DMS153 treated with DMSO at 0.1 percent for 48 hours (cell line): ENCODE measurements at regions not wholly inside any gene's neighbourhood (a gene's known extent, or its start where the extent isn't known, plus 50 kb on each side); places are given as distances from the start of the nearest gene placed in this dataset.
"Not testable (repeated sequence)": the region's sequence is repeated elsewhere in the genome, so short reads cannot be mapped to it uniquely, and the experiment has no call there.

ENCODE experiments used
- DNase-seq: peaks from one replicate; lab custom pipeline; 2025; ENCODE audit not compliant: unreplicated experiment; lab: John Stamatoyannopoulos, UW

GRCh38 chr1:88566615-88567387 is 117.3 kb upstream of the PKN2 start:
- no peak for DNase-seq

- no peak for DNase-seq
Observed at GRCh38 chr1:88571506-88571905, 112.6 kb upstream of the PKN2 start.

- DNase-seq = no peak
Observed at GRCh38 chr1:88579598-88579997, 104.5 kb upstream of the PKN2 start.

- no peak for DNase-seq
Observed at GRCh38 chr1:88581703-88582102, 102.4 kb upstream of the PKN2 start.

- DNase-seq = no peak
Observed at GRCh38 chr1:88593358-88593757, 90.7 kb upstream of the PKN2 start.

GRCh38 chr1:88595355-88596002 is 88.6 kb upstream of the PKN2 start:
- DNase-seq = no peak

- DNase-seq = not testable (repeated sequence)
Observed at GRCh38 chr1:88597973-88598372, 86.1 kb upstream of the PKN2 start.

- peak; percentile 12 for DNase-seq
Observed at GRCh38 chr1:88608139-88608943, 75.7 kb upstream of the PKN2 start.

- DNase-seq = no peak
Observed at GRCh38 chr1:88609051-88609450, 75.0 kb upstream of the PKN2 start.

GRCh38 chr1:88610687-88611086 is 73.4 kb upstream of the PKN2 start:
- DNase-seq = no peak

- DNase-seq = no peak
Observed at GRCh38 chr1:88612292-88612691, 71.8 kb upstream of the PKN2 start.

GRCh38 chr1:88612773-88613172 is 71.3 kb upstream of the PKN2 start:
- no peak for DNase-seq

- no peak for DNase-seq
Observed at GRCh38 chr1:88618331-88618730, 65.7 kb upstream of the PKN2 start.

- DNase-seq = not testable (repeated sequence)
Observed at GRCh38 chr1:88623101-88623500, 61.0 kb upstream of the PKN2 start.
